ENCODE measurements at regions not wholly inside any gene's neighbourhood (a gene's known extent, or its start where the extent isn't known, plus 50 kb on each side); places are given as distances from the start of the nearest gene placed in this dataset.

DNA sequence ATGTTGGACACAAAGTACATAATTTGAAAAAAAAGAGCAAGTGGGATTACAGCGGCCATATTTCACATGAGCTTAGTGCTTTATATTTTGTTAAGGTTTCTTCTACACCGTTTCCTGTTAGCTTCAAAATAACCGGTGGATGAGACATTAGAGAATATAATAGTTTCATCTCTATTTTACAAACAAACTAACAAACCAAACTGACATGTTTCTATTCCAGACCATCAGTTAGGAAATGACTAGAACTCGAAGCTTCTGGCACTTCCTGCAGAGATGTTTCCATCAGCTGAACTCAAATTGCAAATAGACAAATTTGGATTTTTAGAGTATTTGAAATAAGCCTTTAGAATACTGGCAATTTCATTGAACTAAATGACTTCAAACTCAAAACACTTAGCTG, 86.5 kb downstream of the MTRR start:
- no CpG with 5 or more reads among the region's 4 CpGs for WGBS (ENCODE audit: insufficient coverage)
- DNase-seq, result no peak
- Histone ChIP-seq H3K27me3 (ENCODE audit: control insufficient read depth, insufficient read depth, low read length) (no peaks in the 10 kb centered on the region), H3K36me3 (ENCODE audit: control insufficient read depth, insufficient read depth, low read length) (no peaks in the 10 kb centered on the region), H3K4me3 (ENCODE audit: low read length) (no peak overlapping the region), H3K9me3 (replicated peaks; ENCODE audit: control insufficient read depth, low read depth, low read length) (no peaks in the 10 kb centered on the region), H3K27ac (ENCODE audit: low read length) (no peak overlapping the region), H3K4me1 (ENCODE audit: control insufficient read depth, insufficient read depth, low read length) (no peaks in the 10 kb centered on the region)

- no peaks in the 10 kb centered on the region for H3K4me1 ChIP-seq (ENCODE audit: control insufficient read depth, insufficient read depth, low read length)
- H3K36me3 ChIP-seq (ENCODE audit: control insufficient read depth, insufficient read depth, low read length), result no peaks in the 10 kb centered on the region
- DNase-seq, result no peak
- no peak overlapping the region for H3K4me3 ChIP-seq (ENCODE audit: low read length)
- H3K27ac ChIP-seq (ENCODE audit: low read length), result no peak overlapping the region
- H3K9me3 ChIP-seq (replicated peaks; ENCODE audit: control insufficient read depth, low read depth, low read length), result no peaks in the 10 kb centered on the region
- no peaks in the 10 kb centered on the region for H3K27me3 ChIP-seq (ENCODE audit: control insufficient read depth, insufficient read depth, low read length)
- WGBS (ENCODE audit: insufficient coverage), result 80% methylated on average over 1 of the region's 4 CpGs
These were observed 88.4 kb downstream of the MTRR start for GRCh38 chr5:7957329-7957728.

DNA sequence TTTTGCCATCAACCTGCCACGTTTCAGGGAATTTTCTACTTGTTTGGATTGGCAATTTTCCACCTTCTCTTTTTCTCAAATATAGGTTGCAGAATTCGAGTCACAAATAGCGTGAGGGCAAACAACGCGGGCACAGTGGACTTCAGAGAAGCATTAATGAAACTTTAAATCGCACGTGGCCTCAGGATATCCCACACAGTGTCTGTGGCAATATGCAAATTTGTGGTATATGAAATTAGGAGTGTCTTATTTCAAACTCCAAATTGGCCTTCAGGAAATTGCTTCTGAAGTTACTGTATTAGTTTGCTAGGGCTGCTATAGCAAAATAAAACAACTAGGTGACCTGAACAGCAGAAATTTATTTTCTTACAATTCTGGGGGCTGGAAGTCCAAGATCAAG, 91.2 kb downstream of the MTRR start:
- Histone ChIP-seq H3K4me3 (ENCODE audit: low read length) (no peak overlapping the region), H3K27ac (ENCODE audit: low read length) (no peak overlapping the region), H3K4me1 (ENCODE audit: control insufficient read depth, insufficient read depth, low read length) (no peaks in the 10 kb centered on the region), H3K9me3 (replicated peaks; ENCODE audit: control insufficient read depth, low read depth, low read length) (no peaks in the 10 kb centered on the region), H3K27me3 (ENCODE audit: control insufficient read depth, insufficient read depth, low read length) (no peaks in the 10 kb centered on the region), H3K36me3 (ENCODE audit: control insufficient read depth, insufficient read depth, low read length) (no peaks in the 10 kb centered on the region)
- no peak for DNase-seq
- WGBS (ENCODE audit: insufficient coverage), result 89% methylated on average over 4 of the region's 7 CpGs

DNA sequence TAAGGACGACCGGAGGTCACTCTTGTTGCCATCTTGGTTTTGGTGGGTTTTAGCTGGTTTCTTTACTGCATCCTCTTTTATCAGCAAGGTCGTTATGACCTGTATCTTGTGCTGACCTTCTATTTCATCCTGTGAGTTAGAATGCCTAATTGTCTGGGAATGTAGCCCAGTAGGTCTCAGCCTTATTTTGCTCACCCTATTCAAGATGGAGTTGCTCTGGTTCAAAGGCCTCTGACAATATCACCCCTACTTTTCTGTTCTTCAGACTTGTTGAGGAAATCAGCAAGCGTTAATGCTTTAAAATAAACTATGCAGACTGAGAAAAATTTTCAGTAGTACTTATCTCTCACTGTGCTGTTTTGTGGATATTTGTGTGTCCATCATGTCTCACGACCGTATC, 92.6 kb downstream of the MTRR start:
- H3K36me3 ChIP-seq (ENCODE audit: control insufficient read depth, insufficient read depth, low read length), result no peaks in the 10 kb centered on the region
- 83% methylated on average over 1 of the region's 6 CpGs for WGBS (ENCODE audit: insufficient coverage)
- DNase-seq, result no peak
- H3K27me3 ChIP-seq (ENCODE audit: control insufficient read depth, insufficient read depth, low read length), result no peaks in the 10 kb centered on the region
- no peaks in the 10 kb centered on the region for H3K9me3 ChIP-seq (replicated peaks; ENCODE audit: control insufficient read depth, low read depth, low read length)
- no peak overlapping the region for H3K27ac ChIP-seq (ENCODE audit: low read length)
- no peak overlapping the region for H3K4me3 ChIP-seq (ENCODE audit: low read length)
- no peaks in the 10 kb centered on the region for H3K4me1 ChIP-seq (ENCODE audit: control insufficient read depth, insufficient read depth, low read length)

DNA sequence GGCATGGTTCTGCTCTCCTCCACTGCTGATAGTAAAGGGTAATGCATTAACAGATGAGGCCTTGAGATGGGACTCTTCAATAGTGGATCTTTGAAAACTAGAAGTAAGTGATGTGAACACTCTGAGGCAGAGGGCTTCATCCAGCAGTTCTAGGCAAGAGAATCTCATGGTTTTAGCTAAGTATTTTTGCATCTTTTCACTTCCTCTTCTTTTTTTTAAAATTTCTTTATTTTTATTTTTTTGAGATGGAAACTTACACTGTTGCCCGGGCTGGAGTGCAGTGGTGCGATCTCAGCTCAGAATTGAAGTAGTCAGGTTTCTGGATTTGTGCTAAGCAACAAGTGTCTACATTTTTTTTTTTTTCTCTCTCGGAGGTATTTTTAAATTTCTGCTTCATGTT, 101.9 kb downstream of the MTRR start:
- no peaks in the 10 kb centered on the region for H3K4me1 ChIP-seq (ENCODE audit: control insufficient read depth, insufficient read depth, low read length)
- no peaks in the 10 kb centered on the region for H3K36me3 ChIP-seq (ENCODE audit: control insufficient read depth, insufficient read depth, low read length)
- H3K27ac ChIP-seq (ENCODE audit: low read length), result no peak overlapping the region
- no peak overlapping the region for H3K4me3 ChIP-seq (ENCODE audit: low read length)
- DNase-seq, result no peak
- WGBS (ENCODE audit: insufficient coverage), result no CpG with 5 or more reads among the region's 3 CpGs
- H3K27me3 ChIP-seq (ENCODE audit: control insufficient read depth, insufficient read depth, low read length), result no peaks in the 10 kb centered on the region
- no peaks in the 10 kb centered on the region for H3K9me3 ChIP-seq (replicated peaks; ENCODE audit: control insufficient read depth, low read depth, low read length)

DNA sequence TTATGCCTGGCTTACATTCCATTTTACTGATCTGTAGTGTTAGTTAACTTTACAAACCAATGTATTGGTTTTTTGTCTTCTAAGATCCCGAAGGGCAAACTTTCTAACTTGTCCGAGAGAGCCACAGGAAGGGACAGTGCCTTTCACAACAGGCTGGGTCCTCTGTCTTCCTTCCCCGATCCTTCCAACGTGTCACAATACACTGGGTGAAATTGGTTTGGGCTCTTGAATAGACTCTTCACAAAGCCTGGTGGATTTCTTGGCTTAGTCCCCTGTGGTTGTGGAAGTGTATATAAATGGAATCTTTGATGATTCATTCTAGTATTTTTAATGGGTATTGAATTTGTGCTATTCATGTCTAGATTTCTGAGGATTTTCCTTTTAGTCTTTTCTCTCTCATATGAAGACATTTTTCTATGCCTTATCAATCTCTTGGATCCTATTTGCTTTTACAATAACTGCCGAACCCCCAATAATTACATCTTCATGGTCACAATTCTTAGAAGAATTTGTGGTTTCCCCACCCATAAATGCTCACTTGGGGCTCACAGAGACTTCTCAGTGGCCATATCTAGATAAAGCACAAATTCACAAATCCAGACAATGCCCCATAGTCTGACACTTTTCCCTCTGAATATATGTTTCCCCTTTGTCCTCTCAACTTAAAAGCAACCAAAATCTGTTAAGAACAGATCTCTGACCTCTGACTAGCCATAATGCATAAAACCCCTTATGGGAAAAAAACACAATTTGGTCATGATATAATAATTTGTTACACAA, 107.7 kb downstream of the MTRR start:
- DNase-seq, result no peak
- WGBS (ENCODE audit: insufficient coverage), result 89% methylated on average over 2 of the region's 5 CpGs
- H3K4me3 ChIP-seq (ENCODE audit: low read length), result no peak overlapping the region
- no peaks in the 10 kb centered on the region for H3K27me3 ChIP-seq (ENCODE audit: control insufficient read depth, insufficient read depth, low read length)
- no peaks in the 10 kb centered on the region for H3K4me1 ChIP-seq (ENCODE audit: control insufficient read depth, insufficient read depth, low read length)
- no peaks in the 10 kb centered on the region for H3K9me3 ChIP-seq (replicated peaks; ENCODE audit: control insufficient read depth, low read depth, low read length)
- H3K36me3 ChIP-seq (ENCODE audit: control insufficient read depth, insufficient read depth, low read length), result no peaks in the 10 kb centered on the region
- no peak overlapping the region for H3K27ac ChIP-seq (ENCODE audit: low read length)

- H3K27me3 ChIP-seq (ENCODE audit: control insufficient read depth, insufficient read depth, low read length), result no peaks in the 10 kb centered on the region
- DNase-seq, result peak; percentile 2
- H3K36me3 ChIP-seq (ENCODE audit: control insufficient read depth, insufficient read depth, low read length), result no peaks in the 10 kb centered on the region
- H3K27ac ChIP-seq (ENCODE audit: low read length), result no peak overlapping the region
- no peaks in the 10 kb centered on the region for H3K9me3 ChIP-seq (replicated peaks; ENCODE audit: control insufficient read depth, low read depth, low read length)
- H3K4me1 ChIP-seq (ENCODE audit: control insufficient read depth, insufficient read depth, low read length), result no peaks in the 10 kb centered on the region
- no peak overlapping the region for H3K4me3 ChIP-seq (ENCODE audit: low read length)
- WGBS (ENCODE audit: insufficient coverage), result no CpG with 5 or more reads among the region's 1 CpG
These were observed 109.2 kb downstream of the MTRR start for GRCh38 chr5:7978114-7978513.

- Histone ChIP-seq H3K4me1 (ENCODE audit: control insufficient read depth, insufficient read depth, low read length) (no peaks in the 10 kb centered on the region), H3K36me3 (ENCODE audit: control insufficient read depth, insufficient read depth, low read length) (no peaks in the 10 kb centered on the region), H3K4me3 (ENCODE audit: low read length) (no peak overlapping the region), H3K9me3 (replicated peaks; ENCODE audit: control insufficient read depth, low read depth, low read length) (no peaks in the 10 kb centered on the region), H3K27ac (ENCODE audit: low read length) (no peak overlapping the region), H3K27me3 (ENCODE audit: control insufficient read depth, insufficient read depth, low read length) (no peaks in the 10 kb centered on the region)
- DNase-seq, result no peak
- no CpG with 5 or more reads among the region's 2 CpGs for WGBS (ENCODE audit: insufficient coverage)
These were observed 110.0 kb downstream of the MTRR start for GRCh38 chr5:7978991-7979390.

DNA sequence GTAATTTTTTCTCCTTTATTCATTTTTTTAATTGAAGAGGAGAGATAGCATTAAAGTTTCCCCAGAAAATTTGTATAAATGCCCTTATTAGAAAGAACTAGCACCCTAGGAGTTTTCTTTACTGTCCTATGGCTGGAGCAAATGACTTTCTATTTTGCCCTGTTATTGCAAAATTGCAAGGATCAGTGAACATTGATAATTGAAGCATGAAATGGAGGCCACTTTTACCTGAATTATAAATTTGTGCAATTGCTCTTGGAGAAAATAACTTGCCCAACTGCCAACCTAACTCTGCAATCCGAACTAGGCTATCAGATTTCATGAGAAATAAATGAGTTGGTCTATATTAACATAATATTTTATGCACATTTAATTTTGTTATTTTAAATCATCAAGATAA, 111.9 kb downstream of the MTRR start:
- H3K27ac ChIP-seq (ENCODE audit: low read length), result no peak overlapping the region
- H3K9me3 ChIP-seq (replicated peaks; ENCODE audit: control insufficient read depth, low read depth, low read length), result no peaks in the 10 kb centered on the region
- no CpG with 5 or more reads among the region's 1 CpG for WGBS (ENCODE audit: insufficient coverage)
- no peak for DNase-seq
- no peaks in the 10 kb centered on the region for H3K36me3 ChIP-seq (ENCODE audit: control insufficient read depth, insufficient read depth, low read length)
- no peak overlapping the region for H3K4me3 ChIP-seq (ENCODE audit: low read length)
- no peaks in the 10 kb centered on the region for H3K27me3 ChIP-seq (ENCODE audit: control insufficient read depth, insufficient read depth, low read length)
- no peaks in the 10 kb centered on the region for H3K4me1 ChIP-seq (ENCODE audit: control insufficient read depth, insufficient read depth, low read length)

GRCh38 chr5:7983433-7983832, 114.5 kb downstream of the MTRR start:
- no peak overlapping the region for H3K4me3 ChIP-seq (ENCODE audit: low read length)
- 94% methylated on average over 18 of the region's 18 CpGs for WGBS (ENCODE audit: insufficient coverage)
- no peaks in the 10 kb centered on the region for H3K27me3 ChIP-seq (ENCODE audit: control insufficient read depth, insufficient read depth, low read length)
- DNase-seq, result no peak
- no peaks in the 10 kb centered on the region for H3K4me1 ChIP-seq (ENCODE audit: control insufficient read depth, insufficient read depth, low read length)
- no peak overlapping the region for H3K27ac ChIP-seq (ENCODE audit: low read length)
- H3K9me3 ChIP-seq (replicated peaks; ENCODE audit: control insufficient read depth, low read depth, low read length), result no peaks in the 10 kb centered on the region
- H3K36me3 ChIP-seq (ENCODE audit: control insufficient read depth, insufficient read depth, low read length), result no peaks in the 10 kb centered on the region

All from muscle of leg (tissue), 3 donors.